HG03025 (cell line): ENCODE measurements at regions not wholly inside any gene's neighbourhood (a gene's known extent, or its start where the extent isn't known, plus 50 kb on each side); places are given as distances from the start of the nearest gene placed in this dataset.

Source experiments
- ATAC-seq: cut with Tn5 transposase; IDR thresholded peaks from one replicate; pipeline ENCODE4 v1.9.1; 2021; ENCODE audit warnings: mild to moderate bottlenecking, moderate library complexity; ENCODE audit not compliant: unreplicated experiment, low FRiP score

DNA sequence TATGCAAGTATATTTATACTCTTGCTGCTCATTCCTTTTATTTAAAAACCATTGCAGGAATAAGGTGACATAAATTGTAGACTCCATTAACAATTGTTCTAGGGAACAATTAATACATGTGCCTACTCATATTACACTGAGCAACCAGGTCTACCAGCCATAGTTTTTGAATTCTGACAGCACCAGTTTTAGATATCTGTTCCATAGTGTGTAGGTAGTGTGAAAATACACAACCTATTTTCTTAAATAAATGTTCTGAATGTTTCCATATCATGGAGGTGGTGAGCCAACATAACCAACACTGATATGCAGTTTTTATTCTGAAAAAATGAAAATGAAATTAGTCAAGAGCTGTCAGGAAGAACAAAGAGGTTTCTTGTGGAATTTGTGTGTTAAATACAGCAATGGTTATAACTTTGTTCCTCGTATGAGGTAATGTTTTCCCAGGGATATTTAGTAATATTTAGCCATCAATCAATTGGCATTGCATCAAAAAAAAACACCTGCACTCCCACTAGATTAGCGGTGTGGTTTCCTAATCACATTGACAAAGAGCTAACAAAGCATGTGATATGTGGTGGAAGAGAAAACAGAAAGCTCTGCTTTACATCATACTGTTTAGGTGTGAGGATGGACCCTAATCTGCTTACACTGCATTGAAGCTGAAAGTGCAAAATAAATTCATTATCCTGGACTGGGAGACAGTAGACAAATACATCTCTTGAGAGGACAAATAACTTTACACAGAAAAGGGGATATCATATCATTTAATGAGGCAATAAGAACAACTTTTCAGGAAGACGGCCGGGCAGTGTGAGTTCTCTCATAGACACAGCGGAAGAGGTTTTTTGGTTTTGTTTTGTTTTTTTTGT, 369.5 kb upstream of the THBS1 start:
- no peak for ATAC-seq

DNA sequence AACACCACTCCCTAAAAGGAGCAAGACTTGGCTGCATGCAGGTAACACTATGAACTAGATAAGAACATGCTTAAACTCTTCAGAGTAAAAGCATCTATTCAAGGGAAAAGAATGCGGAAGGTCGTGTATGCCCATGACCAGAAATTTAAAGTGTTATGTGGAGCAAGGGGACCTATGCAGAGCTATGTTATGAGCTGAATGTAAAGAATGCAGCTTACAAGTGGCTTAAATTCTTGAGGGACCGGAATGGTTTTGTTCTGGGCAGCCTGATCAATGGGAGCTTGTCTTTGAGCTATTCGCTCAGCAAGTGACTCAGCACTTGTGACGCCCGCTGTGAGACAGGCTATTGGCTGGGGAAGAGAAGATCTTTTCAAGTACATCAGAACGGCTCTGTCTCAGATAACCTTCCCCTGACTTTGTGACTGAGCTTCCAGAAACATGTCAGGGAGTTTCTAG, 367.5 kb upstream of the THBS1 start:
- no peak for ATAC-seq

DNA sequence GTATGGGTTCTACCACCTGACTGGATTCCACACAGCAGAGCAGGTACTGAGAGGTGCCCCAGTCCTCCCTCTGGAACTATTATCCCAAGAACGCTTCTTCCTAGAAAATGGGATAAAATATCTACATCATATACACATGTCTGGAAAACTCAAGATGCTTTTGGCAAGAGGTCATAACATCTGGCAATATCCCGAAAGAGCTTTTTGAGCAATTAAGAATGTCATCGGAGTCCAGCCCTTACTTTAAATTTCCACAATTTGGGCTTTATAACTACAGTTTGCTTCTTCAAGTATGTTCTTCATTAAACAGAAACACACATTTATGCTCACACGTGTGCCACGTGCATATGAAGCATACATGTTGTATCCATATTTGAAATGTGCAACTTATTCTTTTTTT, 365.9 kb upstream of the THBS1 start:
- no peak for ATAC-seq

DNA sequence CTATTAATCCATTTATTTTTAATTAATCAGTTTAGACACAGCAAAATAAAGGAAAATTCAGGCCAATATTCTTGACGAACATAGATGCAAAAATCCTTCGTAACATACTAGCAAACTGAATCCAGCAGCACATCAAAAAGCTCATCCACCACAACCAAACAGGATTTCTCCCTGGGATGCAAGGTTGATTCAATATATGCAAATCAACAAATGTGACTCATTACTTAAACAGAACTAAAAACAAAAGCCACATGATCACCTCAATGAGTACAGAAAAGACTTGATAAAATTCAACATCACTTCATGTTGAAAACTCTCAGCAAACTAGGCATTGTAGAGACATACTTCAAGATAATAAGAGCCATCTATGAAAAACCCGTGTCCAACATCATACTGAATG, 364.1 kb upstream of the THBS1 start:
- ATAC-seq: no peak

DNA sequence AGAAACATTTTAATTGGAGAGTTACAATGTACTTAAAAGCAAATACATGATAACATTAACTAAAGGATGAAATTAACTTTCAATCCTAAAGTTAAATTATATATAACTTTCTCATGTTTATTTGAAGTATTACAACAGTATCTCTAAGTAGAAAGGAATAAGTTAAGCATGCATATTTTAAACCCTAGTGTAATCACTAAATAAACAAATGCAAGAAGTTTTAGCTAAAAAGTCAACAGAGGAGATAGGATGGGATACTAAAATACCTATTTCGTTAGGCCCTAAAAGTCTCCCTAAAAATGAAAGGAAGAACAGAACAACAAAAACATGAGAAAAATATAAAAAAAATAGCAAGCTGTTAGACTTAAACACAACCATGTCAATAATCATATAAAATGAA, 361.3 kb upstream of the THBS1 start:
- ATAC-seq: no peak

DNA sequence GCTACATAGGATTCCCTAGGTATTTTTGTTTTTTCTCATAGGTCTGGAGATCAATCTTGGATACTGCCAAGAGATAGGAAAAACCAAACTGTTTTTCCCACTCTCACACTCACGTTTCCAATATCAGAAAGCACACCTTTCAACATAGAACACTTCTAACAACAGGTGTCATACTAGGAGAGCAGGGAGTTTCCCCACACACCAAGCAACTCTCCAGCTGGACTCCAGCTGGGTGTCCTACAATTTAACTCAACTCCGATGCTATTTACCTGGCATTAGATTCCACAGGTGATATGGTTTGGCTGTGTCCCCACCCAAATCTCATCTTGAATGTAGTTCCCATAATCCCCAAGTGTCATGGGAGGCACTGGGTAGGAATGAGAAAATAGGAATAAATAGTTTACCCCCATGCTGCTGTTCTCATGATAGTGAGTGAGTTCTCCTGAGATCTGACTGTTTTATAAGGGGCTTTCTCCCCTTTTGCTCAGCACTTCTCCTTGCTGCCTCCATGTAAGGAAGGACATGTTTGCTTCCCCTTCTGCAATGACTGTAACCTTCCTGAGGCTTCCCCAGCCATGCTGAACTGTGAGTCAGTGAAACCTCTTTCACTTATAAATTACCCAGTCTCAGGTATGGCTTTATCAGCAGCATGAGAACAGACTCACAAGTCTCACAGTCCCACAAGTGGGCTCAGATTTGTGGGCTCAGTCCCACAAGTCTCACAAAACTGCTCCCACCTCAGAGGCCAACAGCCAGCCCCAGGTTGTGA, 354.5 kb upstream of the THBS1 start:
- ATAC-seq: no peak

DNA sequence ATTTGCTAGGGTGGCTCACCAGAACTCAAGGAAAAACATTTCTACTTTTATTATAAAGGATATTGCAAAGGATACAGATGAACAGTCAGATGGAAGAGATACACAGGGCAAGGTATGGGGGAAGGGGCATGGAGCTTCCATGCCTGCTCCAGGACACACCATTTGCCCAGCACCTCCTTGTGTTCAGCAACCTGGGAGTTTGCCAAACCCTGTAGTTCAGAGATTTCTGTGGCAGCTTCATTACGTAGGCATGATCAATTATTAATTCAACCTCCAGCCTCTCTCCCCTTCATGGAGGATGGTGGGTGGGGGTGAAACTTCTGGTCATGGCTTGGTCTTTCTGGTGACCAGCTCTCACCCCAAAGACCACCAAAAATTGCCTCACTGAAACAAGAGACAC, 353.9 kb upstream of the THBS1 start:
- no peak for ATAC-seq

DNA sequence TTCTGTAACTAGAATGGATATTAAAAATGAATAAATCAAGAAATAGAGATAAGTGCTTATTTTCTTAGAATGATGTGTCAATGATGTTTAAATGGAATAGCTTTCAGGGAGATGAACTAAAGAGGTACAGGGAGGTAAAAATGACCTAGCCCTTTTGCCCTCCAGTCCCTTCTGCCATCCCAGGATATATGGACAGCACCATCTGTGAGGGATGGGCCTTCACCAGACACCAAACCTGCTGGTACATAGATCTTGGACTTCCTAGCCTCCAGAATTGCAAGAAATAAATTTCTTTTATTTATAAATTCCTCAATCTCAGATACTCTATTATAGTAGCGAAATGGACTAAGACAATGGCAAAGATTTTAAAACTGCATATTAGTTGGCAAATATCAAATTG, 352.0 kb upstream of the THBS1 start:
- ATAC-seq: no peak

DNA sequence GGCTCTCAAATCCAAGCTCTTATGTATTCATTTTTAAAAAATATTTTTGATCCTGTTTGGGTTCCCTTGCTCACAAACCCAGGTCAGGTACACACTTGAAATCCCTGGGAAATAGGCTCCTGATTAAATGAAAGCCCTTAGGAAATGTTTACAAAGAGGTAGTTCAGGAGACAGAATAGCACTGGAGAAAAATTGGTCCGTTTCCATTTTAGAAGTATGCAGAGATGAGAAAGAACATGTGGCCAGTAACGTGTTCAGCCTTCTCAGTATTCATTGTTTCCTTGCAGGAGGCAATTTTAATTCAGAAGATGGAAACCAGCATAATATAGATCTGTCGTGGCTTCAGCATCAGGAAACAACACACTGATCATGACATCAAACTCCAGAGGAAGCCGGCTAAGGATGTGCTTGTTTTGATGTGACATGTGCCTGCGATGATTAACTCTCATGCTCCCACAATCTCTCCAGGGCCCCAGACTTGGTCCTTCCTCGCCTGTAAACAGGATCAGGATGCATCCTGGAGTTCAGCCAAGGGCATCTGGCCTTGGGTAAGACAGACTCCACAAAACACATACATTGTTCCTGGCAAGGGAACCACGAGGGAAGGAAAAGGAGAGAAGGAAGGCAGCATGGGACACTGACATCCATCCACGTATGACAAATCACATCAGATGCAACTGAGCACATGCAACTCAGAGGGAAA, 350.5 kb upstream of the THBS1 start:
- no peak for ATAC-seq

DNA sequence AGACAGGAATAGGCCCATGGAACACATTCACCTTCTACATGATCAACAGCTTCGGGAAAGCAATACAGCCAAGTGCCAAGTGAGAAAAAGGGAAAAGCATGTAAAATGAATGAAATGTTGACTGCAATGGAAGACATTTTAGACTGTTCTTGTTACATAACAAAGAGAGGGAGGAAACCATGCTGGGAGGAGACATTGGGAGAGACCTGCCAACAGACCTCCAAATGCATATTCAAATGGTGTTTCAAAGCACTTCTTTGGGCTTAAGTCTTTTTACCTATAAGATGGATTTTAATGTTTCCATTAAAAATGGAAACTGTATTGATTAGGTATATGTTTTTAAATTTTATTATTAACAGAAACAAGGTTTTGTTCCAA, 350.0 kb upstream of the THBS1 start:
- no peak for ATAC-seq

DNA sequence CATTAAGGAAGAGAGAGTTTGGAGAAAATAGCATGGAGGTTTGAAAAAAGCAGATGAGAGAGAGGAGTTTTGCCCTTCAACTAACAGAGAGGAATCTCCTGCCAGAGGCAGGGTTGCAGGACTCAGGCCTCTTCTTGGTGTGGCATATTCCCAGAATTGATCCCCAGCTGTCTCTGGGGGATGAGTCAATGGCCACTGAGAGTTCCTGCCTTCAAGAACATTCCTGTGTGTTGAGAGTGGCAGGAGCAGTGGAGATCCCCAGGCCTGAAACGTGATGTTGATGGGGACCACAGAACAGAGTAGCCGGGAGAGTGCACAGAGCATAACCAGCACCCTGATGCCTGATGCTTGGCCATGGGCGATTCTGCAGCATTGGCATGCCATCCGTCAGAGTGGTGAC, 348.4 kb upstream of the THBS1 start:
- no peak for ATAC-seq

DNA sequence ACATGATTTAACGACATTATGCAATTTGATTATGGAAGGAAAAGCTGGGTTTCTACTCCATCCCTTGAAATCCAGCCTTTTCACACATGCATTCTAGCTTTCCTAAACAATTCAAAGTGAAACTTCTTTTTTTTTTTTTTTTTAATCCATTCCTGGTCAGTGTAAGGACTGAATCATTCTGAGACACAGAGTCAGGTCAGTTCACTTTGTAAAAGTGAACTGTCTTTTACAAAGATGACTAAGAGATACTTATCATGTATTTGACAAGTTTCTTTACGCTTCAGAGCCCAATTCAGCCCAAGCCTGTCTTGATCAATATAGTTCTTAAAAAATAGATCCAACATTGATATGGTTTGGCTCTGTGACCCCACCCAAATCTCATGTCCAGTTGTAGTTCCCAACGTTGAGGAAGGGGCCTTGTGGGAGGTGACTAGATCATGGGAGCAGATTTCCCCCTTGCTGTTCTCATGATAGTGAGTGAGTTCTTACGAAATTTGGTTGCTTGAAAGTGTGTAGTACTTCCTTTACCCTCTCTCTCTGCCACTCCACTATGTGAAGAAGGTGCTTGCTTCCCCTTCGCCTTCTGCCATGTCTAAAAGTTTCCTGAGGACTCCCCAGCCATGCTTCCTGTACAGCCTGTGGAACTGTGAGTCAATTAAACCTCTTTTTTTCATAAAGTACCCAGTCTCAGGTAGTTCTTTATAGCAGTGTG, 345.6 kb upstream of the THBS1 start:
- no peak for ATAC-seq

DNA sequence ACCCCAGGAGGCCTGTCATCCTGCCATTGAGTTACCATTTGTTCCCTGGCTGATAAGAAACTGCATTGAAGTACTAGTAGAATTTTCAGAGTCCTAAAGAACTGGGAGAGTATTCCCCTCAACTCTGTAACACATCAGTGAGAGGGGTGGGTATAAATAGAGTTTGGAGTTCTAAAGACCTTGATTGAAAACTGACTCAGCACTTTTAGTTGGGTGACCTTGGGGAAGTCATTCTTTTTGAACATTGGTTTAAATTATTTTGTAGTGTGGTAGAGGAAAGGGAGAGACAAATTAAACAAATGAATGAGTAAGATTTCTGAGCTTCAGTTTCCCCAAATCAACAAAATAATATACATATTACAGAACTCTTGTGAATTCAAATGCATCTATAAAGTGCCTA, 344.5 kb upstream of the THBS1 start:
- ATAC-seq: no peak

DNA sequence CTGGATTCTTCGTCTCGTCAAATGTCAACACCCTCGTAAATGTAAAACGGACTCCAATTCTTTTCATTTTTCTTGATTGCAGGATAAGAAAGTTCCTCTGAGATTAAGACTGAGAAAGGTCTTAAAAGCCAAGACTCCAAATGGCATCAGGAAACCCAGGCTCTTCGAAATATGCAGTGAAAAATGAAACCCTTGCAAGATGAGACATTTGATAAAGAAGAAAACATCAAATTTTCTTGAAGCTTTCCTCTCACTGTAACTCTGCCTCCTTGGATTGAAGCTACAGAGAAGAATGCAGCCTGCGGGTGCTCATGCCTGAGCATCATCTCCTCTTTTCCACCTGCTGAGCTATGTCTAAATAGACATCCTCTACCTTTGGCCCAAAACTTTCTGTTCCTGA, 342.4 kb upstream of the THBS1 start:
- ATAC-seq: no peak

DNA sequence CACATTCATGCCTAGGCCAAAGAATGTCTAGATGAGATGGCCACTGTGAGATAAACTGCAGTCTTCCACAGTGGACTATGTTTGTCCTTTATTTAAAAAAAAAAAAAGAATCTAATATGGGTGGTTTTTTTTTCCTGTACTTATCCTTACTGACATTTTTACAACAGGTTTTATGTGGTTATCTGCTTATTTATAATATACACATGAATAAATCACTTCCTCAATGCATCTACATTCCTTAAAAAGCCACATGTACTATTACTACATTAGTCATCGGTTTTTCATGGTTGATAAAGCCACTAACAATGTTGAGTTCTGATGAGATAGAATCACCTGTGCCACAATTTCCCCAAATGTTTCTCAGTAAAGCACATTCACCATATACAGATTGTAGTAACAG, 341.3 kb upstream of the THBS1 start:
- ATAC-seq: no peak

DNA sequence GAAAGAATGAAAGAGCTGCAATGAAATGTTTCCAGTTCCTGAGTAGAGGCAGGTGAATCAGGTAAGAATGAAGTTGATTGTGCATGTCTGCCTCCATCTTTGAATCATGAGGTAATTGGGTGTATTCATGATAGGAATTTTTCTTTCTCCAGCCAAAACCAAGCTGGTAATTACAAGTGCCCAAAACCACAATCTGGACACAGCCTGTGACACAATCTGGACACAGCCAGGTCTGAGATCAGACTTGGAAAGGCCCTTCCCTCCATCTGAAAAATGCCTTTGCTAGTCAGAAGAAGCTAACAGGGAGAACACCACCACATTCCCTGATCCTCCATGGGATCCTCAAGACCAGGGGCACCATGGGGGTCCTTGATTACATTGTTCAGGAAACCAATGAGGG, 338.5 kb upstream of the THBS1 start:
- no peak for ATAC-seq

DNA sequence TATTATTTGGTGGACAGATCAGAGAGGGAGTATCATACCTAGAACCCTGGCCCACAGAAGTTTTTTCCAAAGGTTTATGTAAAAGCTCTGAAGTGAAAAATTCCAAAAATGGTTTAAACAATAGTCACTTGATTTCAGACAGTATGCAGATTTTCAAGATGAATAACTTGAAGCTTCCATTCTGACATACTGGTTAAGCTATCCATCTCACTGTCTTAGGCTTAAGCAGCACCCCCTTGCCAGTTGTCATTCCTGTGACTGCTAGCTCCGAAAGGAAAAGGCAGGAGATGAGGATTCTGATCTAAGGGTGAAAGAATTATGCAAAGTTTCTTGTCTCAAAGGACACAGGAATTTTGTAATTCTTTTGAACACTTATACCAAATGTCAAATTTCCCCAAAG, 337.5 kb upstream of the THBS1 start:
- ATAC-seq: no peak

DNA sequence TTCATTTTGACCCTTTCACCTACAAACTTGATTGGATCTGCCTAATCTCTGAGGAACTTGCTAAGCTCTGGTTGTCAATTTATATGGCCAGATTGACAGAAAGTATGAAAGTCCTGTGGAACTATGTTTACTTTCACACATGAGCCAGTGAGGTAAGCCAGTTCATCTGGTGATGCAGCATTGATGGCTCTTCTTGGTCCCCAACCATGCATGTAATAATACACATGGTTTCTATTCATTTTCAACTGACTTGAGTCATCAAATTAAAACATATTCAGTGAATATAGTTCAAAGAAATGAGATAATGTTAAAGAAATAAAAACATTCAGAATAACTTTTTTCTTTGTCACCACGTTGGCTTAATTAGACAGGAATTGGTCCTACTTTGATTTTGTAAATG, 336.1 kb upstream of the THBS1 start:
- no peak for ATAC-seq

DNA sequence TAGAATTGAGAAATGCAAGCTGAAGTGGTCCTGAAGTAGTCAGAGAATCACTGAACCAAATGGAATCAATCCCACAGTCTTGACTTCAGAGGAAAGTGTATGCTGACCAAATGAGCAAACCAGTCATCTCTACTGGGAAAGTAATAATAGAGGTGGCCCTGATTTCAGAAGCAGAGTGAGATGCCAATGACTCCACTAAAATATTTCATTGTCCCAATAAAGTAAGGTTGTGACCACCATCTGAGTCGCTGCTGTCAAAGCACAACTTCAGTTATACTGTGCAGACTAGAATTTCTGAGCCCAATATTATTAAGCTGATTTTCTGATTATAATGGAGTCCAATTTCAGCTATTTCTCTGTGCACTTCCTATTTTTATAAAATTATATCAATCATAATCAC, 334.4 kb upstream of the THBS1 start:
- ATAC-seq: no peak

DNA sequence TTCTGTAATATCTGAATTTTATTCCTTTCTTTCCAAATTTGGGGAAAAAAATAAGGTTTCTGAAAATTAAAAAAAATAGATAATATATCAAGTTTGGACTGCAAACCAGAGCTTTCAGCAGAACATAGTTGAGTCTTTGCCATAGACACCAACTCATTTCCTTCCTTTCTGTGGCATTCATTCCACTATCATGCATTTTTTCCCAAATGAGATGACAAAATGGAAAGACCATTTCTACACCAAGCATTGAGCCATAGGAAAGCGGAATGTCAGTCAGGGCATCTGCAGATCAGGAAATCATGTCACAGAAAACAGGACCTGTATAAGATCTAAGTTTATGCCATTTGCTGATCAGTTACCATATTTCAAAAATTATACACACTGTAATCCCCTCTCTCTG, 333.3 kb upstream of the THBS1 start:
- ATAC-seq: no peak

DNA sequence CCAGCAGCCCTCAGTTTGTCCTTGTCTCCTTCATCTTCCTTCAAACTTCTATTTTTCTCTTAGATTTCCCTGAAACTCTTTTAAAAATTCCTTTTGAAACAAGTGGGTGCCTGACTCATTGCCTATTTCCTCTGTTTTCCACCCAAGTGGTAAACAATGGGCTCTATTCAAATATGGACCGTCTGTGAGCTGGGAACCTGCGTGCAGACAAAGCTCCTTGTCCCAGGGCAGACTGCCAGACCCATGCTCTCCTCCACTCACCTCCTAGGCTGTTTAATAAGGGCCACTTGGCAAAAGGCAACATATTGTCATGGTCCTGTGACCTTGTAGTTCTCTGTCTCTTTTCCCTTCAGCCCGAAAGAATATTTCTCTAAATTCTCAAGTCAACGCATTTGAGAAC, 332.7 kb upstream of the THBS1 start:
- ATAC-seq: no peak
